Esophagus (tissue), 2 donors: ENCODE measurements at regions not wholly inside any gene's neighbourhood (a gene's known extent, or its start where the extent isn't known, plus 50 kb on each side); places are given as distances from the start of the nearest gene placed in this dataset.
A peak's percentile ranks its signal among the peaks of the same experiment; 100 is the strongest.

Source experiments
- H3K27ac ChIP-seq, 2 donors: one replicate each; pipeline ENCODE4 v1.5.1; 2013; ENCODE audit warnings: low read depth in 2 of 2, mild to moderate bottlenecking in 2 of 2, inconsistent platforms in 1 of 2, low read length in 1 of 2, moderate library complexity in 1 of 2
- H3K27me3 ChIP-seq, 2 donors: one replicate each; pipeline ENCODE4 v1.6.1; 2013; ENCODE audit warnings: low read length in 2 of 2, control low read depth in 1 of 2, mild to moderate bottlenecking in 1 of 2; ENCODE audit not compliant: insufficient read depth in 2 of 2, control insufficient read depth in 1 of 2
- H3K36me3 ChIP-seq, 2 donors: one replicate each; pipeline ENCODE4 v1.6.1; 2013; ENCODE audit warnings: low read length in 1 of 2; ENCODE audit not compliant: control insufficient read depth in 2 of 2, insufficient read depth in 2 of 2
- H3K4me1 ChIP-seq, 2 donors: one replicate each; pipeline ENCODE4 v1.6.1; 2013; ENCODE audit warnings: low read length in 1 of 2; ENCODE audit not compliant: control insufficient read depth in 2 of 2, insufficient read depth in 2 of 2
- H3K4me3 ChIP-seq, 2 donors: one replicate each; pipeline ENCODE4 v1.5.1; 2013; ENCODE audit warnings: low read length in 2 of 2, mild to moderate bottlenecking in 2 of 2, low read depth in 1 of 2, moderate library complexity in 1 of 2
- H3K9me3 ChIP-seq, 2 donors: one replicate each; pipeline ENCODE4 v1.6.1; 2013; ENCODE audit warnings: mild to moderate bottlenecking in 2 of 2, low read depth in 1 of 2, low read length in 1 of 2, moderate library complexity in 1 of 2; ENCODE audit not compliant: control insufficient read depth in 2 of 2, insufficient read depth in 1 of 2
- WGBS, 2 donors: extraction: QIAGEN DNeasy Blood & Tissue Kit; methylation state at CpG; one replicate each; pipeline ENCODE4 v1.1.7; 2013; 5-methylcytosine and 5-hydroxymethylcytosine counted together
- donor health status: healthy with polysubstance abuse.
- donor health status: Bipolar disorder and iron deficiency.

DNA sequence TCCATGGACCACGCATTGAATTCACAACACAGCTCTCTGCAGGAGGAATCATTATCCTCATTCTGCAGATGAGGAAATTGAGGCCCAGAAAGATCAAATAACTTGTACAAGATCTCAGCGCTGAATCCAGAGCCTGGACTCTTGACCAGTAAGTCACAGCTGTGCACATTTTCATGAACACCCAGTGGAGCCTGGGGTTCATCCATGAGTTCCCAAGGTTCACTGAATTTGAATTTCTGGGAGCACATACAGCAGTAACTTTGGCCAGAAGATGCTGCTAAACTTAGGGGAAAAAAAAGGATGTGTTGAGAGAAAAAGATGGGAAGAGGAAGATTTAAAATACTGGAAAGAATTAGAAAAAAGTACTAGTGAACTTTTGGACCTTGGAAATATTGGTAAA lies 218.7 kb upstream of the PPARGC1A start:
- 94 to 96% methylated on average over 2 of the region's 2 CpGs for WGBS, 2 donors
- H3K27me3 ChIP-seq: no peaks in the 10 kb centered on the region

DNA sequence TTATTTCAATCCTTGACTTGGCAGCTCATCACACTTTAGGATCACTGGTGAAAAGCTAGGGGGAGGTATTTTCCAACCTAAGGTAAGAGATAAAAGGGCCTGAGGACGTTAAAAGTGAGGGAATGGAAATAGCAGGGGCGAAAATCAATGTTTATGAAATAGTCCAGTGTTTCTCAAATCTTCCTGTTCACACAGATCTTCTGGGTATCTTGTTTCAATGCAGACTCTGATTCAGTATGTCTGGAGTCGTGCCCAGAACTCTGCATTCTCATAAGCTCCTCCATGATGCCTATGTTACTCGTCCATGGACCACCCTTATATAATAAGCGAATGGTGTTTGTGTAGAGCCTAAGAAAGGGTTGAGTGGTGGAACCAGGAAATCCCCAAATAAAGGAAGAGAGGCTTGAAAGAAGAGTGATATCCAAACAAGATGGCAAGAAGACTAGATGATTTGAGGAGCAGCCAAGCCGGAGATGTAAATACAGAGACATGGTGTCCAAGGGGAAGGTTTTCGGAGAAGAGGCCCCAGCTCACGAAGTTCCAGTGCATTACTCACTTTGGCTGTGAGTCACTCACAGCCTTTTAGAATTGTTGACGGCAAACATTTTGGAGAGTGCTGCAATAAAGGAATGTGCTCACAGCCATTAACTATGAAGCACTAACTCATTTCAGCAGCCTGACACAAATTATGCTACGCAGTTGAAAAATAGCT lies 215.6 kb upstream of the PPARGC1A start:
- H3K9me3 ChIP-seq: no peaks in the 10 kb centered on the region
- H3K27me3 ChIP-seq: no peaks in the 10 kb centered on the region
- H3K4me3 ChIP-seq: no peak overlapping the region
- no peaks in the 10 kb centered on the region for H3K4me1 ChIP-seq
- H3K27ac ChIP-seq: peak overlapping the region in 1 of 2 donors; percentile 24
- WGBS, 2 donors: 53 to 57% methylated on average over 10 of the region's 10 CpGs
- no peaks in the 10 kb centered on the region for H3K36me3 ChIP-seq

More for the DNA sequence above, 218.7 kb upstream of the PPARGC1A start:
- Histone ChIP-seq H3K36me3 (no peaks in the 10 kb centered on the region), H3K4me3 (no peak overlapping the region), H3K9me3 (no peaks in the 10 kb centered on the region), H3K27ac (no peak overlapping the region), H3K4me1 (no peaks in the 10 kb centered on the region)

DNA sequence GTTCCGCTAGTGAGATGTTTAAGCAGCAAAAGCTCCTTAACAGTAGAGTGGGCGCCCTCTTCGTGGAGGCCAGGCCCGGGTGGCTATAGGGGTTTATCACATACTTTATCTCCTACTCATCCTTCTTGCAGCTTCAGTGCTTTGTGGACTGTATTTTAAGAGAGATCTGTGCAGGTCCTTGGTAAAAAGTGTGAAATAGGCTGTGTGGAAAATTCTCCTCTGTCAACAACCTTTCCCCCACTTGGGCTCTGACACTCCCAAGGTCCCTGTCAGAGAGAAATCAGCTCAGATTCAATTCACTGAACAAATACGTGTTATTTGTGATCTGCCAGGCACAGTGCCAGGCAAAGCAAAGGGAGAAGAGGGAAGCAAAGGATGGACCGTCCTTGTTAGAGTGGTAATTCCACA lies 214.3 kb upstream of the PPARGC1A start:
- Histone ChIP-seq H3K4me1 (no peaks in the 10 kb centered on the region), H3K4me3 (no peak overlapping the region), H3K27ac (peak overlapping the region in 1 of 2 donors; percentile 37), H3K27me3 (no peaks in the 10 kb centered on the region), H3K36me3 (no peaks in the 10 kb centered on the region), H3K9me3 (no peaks in the 10 kb centered on the region)
- 63 to 67% methylated on average over 6 of the region's 6 CpGs for WGBS, 2 donors

- WGBS, 2 donors: 54 to 57% methylated on average over 15 of the region's 15 CpGs
- Histone ChIP-seq H3K36me3 (no peaks in the 10 kb centered on the region), H3K27ac (peak overlapping the region in 1 of 2 donors; percentile 37), H3K4me3 (no peak overlapping the region), H3K9me3 (no peaks in the 10 kb centered on the region), H3K27me3 (no peaks in the 10 kb centered on the region), H3K4me1 (no peaks in the 10 kb centered on the region)
These were observed 213.7 kb upstream of the PPARGC1A start for GRCh38 chr4:24103434-24104157.

GRCh38 chr4:24102621-24103020 lies 212.8 kb upstream of the PPARGC1A start:
- H3K27ac ChIP-seq: no peak overlapping the region
- 86% methylated on average over 4 of the region's 4 CpGs for WGBS, 2 donors
- no peaks in the 10 kb centered on the region for H3K4me1 ChIP-seq
- H3K27me3 ChIP-seq: no peaks in the 10 kb centered on the region
- H3K36me3 ChIP-seq: no peaks in the 10 kb centered on the region
- H3K9me3 ChIP-seq: no peaks in the 10 kb centered on the region
- H3K4me3 ChIP-seq: no peak overlapping the region

DNA sequence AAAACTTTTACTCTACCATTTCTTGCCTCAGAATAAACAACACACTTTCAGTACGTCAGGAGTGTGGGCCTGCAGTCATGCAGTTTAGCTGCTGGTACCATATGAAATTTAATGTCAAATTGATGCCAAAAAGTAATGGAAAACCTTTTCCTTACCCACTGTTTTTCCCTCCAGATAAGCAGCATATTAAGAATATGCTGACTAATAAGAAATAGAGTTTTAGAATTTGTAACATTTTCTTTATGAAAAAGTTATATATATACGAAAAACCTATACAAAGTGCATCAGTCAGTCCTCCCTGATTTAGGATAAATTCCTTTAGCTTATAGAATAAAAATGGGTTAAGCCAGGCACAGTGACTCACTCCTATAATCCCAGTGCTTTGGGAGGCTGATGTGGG lies 206.8 kb upstream of the PPARGC1A start:
- no peak overlapping the region for H3K4me3 ChIP-seq
- WGBS, 2 donors: 72 to 81% methylated on average over 2 of the region's 2 CpGs
- H3K36me3 ChIP-seq: no peaks in the 10 kb centered on the region
- no peak overlapping the region for H3K27ac ChIP-seq
- H3K27me3 ChIP-seq: no peaks in the 10 kb centered on the region
- H3K4me1 ChIP-seq: no peaks in the 10 kb centered on the region
- no peaks in the 10 kb centered on the region for H3K9me3 ChIP-seq

GRCh38 chr4:24094726-24095125 lies 204.9 kb upstream of the PPARGC1A start:
- Histone ChIP-seq H3K36me3 (no peaks in the 10 kb centered on the region), H3K4me3 (no peak overlapping the region), H3K4me1 (no peaks in the 10 kb centered on the region), H3K27ac (no peak overlapping the region), H3K27me3 (no peaks in the 10 kb centered on the region), H3K9me3 (no peaks in the 10 kb centered on the region)
- WGBS, 2 donors: 57 to 70% methylated on average over 2 of the region's 2 CpGs

GRCh38 chr4:24093446-24093845 lies 203.6 kb upstream of the PPARGC1A start:
- no peaks in the 10 kb centered on the region for H3K27me3 ChIP-seq
- 88 to 90% methylated on average over 2 of the region's 2 CpGs for WGBS, 2 donors

GRCh38 chr4:24091639-24092233 lies 201.9 kb upstream of the PPARGC1A start:
- Histone ChIP-seq H3K27ac (no peak overlapping the region), H3K36me3 (no peaks in the 10 kb centered on the region), H3K4me1 (no peaks in the 10 kb centered on the region), H3K27me3 (no peaks in the 10 kb centered on the region), H3K4me3 (no peak overlapping the region), H3K9me3 (no peaks in the 10 kb centered on the region)
- 83 to 89% methylated on average over 6 of the region's 6 CpGs for WGBS, 2 donors

More at GRCh38 chr4:24093446-24093845, 203.6 kb upstream of the PPARGC1A start:
- no peaks in the 10 kb centered on the region for H3K9me3 ChIP-seq
- H3K4me3 ChIP-seq: no peak overlapping the region
- no peaks in the 10 kb centered on the region for H3K4me1 ChIP-seq
- H3K36me3 ChIP-seq: no peaks in the 10 kb centered on the region
- H3K27ac ChIP-seq: no peak overlapping the region
